ENCODE measurements at regions not wholly inside any gene's neighbourhood (a gene's known extent, or its start where the extent isn't known, plus 50 kb on each side); places are given as distances from the start of the nearest gene placed in this dataset.

- TF ChIP-seq YY1 (IDR thresholded peaks at IDR 0.05; ENCODE audit: low read depth, low read length) (no peak), BACH1 (IDR thresholded peaks at IDR 0.05; ENCODE audit: low read length) (peak; percentile 6; the same call in 1 of the 2 replicates), RBBP5 (IDR thresholded peaks at IDR 0.05; ENCODE audit: borderline replicate concordance, low read depth, low read length) (no peak)
- H3K4me3 ChIP-seq (ENCODE audit: extremely low read depth in 1 of 4, insufficient read depth in 2 of 4, low read depth in 3 of 4, low read length in 4 of 4) = no peak overlapping the region
- H2BK12ac ChIP-seq (ENCODE audit: low read depth, low read length) = 0 out of 2 replicates have a peak overlapping the region, but pooled peaks have one; percentile 29
- peaks cover 0 to 5% (median 3%) of the 10 kb centered on the region in 4 experiments; a peak in 2 of 7 replicates for H3K4me1 ChIP-seq (replicated peaks in 1 of 4; ENCODE audit: control insufficient read depth in 3 of 4, insufficient read depth in 4 of 4, low read length in 3 of 4)
- no peak overlapping the region for H3K23ac ChIP-seq (ENCODE audit: insufficient read length)
- H2AK5ac ChIP-seq (ENCODE audit: low read depth, low read length) = no peak overlapping the region
- H3K4ac ChIP-seq (replicated peaks; ENCODE audit: insufficient read length, low read depth, low read length) = no peak overlapping the region
- no peaks in the 10 kb centered on the region for H3K23me2 ChIP-seq (ENCODE audit: low read depth, low read length)
- POLR2A ChIA-PET (ENCODE audit: partially characterized antibody) = no interaction called here
- DNase-seq (ENCODE audit: low read depth in 1 of 2, low spot score in 2 of 2) (no peak), FAIRE-seq (no peak)
- no peak overlapping the region for H3K18ac ChIP-seq (ENCODE audit: extremely low read depth, low read length)
- H2BK15ac ChIP-seq (ENCODE audit: low read length) = no peak overlapping the region
- H3K79me2 ChIP-seq (ENCODE audit: control insufficient read depth in 1 of 2, insufficient read depth in 2 of 2, low read length in 2 of 2) = no peaks in the 10 kb centered on the region
- H2BK120ac ChIP-seq (replicated peaks; ENCODE audit: low read depth, low read length) = no peak overlapping the region
- no peak overlapping the region for H4K91ac ChIP-seq (replicated peaks; ENCODE audit: insufficient read length, low read length)
- H3K9me3 ChIP-seq (ENCODE audit: insufficient read depth in 2 of 2, low read depth in 1 of 2, low read length in 1 of 2) = no peaks in the 10 kb centered on the region
- no peak overlapping the region for H4K8ac ChIP-seq (ENCODE audit: extremely low read depth, insufficient read depth, low read length)
- no peak overlapping the region for H2BK20ac ChIP-seq (ENCODE audit: low read length)
- CTCF ChIA-PET (ENCODE audit: partially characterized antibody) = interaction anchor here (1.0 to 1.6 kb wide), 5 partner anchors 8 to 212 kb away, joined by 4 to 6 read pairs (median 4); no protein-coding TSS in a partner anchor
- H3K56ac ChIP-seq (replicated peaks; ENCODE audit: insufficient read length, low read depth, low read length) = no peak overlapping the region
- H3K79me1 ChIP-seq (ENCODE audit: low read depth, low read length) = no peaks in the 10 kb centered on the region
- no peaks in the 10 kb centered on the region for H4K20me1 ChIP-seq (replicated peaks in 1 of 2; ENCODE audit: control insufficient read depth in 1 of 2, insufficient read depth in 2 of 2, low read length in 2 of 2)
- 67% methylated on average over 4 of the region's 4 CpGs; no CpG with 5 or more reads in 1 of the 2 experiments for WGBS, 2 experiments (ENCODE audit: extremely low coverage in 1 of 2, insufficient coverage in 1 of 2, insufficient read length in 1 of 2, insufficient replicate concordance in 2 of 2, low coverage in 1 of 2, low lambda C conversion rate in 2 of 2, missing lambda C conversion rate in 1 of 2)
- H2BK5ac ChIP-seq (ENCODE audit: low read depth, low read length) = no peak overlapping the region
- no peak overlapping the region for H3K9ac ChIP-seq (replicated peaks in 1 of 4; ENCODE audit: extremely low read depth in 1 of 4, low read depth in 3 of 4, low read length in 3 of 4)
- H3K27ac ChIP-seq (ENCODE audit: low read depth, low read length) = no peak overlapping the region
- no peak overlapping the region; a peak in 1 of 4 replicates for H3K4me2 ChIP-seq (ENCODE audit: insufficient read depth in 1 of 2, low read depth in 2 of 2, low read length in 2 of 2)
- H3K36me3 ChIP-seq (ENCODE audit: control insufficient read depth in 2 of 4, insufficient read depth in 4 of 4, low read length in 3 of 4) = no peaks in the 10 kb centered on the region
- no peak overlapping the region for H4K5ac ChIP-seq (ENCODE audit: insufficient read length, low read depth, low read length)
- H3K27me3 ChIP-seq (replicated peaks in 1 of 4; ENCODE audit: control insufficient read depth in 3 of 4, extremely low read depth in 1 of 4, insufficient read depth in 3 of 4, low read length in 3 of 4) = no peaks in the 10 kb centered on the region
- H3K14ac ChIP-seq (ENCODE audit: insufficient read length) = no peak overlapping the region
- H2AFZ ChIP-seq (ENCODE audit: low read length) = no peak overlapping the region
These were observed 265.8 kb downstream of the TAFA4 start for GRCh38 chr3:68666429-68667136.
